Left renal cortex interstitium (tissue), 4 donors: ENCODE measurements at regions not wholly inside any gene's neighbourhood (a gene's known extent, or its start where the extent isn't known, plus 50 kb on each side); places are given as distances from the start of the nearest gene placed in this dataset.
A peak's percentile ranks its signal among the peaks of the same experiment; 100 is the strongest.
"Not testable (repeated sequence)": the region's sequence is repeated elsewhere in the genome, so short reads cannot be mapped to it uniquely, and the experiment has no call there.

Experiments used
- DNase-seq, 4 donors: peaks; one replicate each; pipeline ENCODE4 v3.0.0-alpha.2; 2013; ENCODE audit warnings: low read depth in 4 of 4, low spot score in 2 of 4, missing footprints in 1 of 4

DNA sequence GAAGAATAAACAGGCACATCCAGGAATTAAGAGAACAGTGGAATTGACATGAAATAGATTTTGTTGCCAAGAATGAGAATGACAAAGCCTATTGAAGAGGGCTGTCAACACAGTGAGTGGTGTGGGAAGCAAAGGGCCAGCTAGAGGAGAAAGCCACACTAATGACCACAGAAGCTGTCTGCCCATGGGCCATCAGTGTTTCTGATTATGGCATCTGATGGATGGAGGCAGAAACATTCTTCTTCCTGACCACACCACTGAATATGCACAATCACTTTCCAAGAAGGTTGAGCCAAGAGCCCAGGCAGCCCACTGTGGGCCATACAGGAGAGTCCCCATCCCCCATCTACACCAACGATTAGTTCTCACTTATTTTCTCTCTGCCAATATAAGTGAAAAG, 146.0 kb upstream of the SH3BP4 start:
- no peak for DNase-seq

DNA sequence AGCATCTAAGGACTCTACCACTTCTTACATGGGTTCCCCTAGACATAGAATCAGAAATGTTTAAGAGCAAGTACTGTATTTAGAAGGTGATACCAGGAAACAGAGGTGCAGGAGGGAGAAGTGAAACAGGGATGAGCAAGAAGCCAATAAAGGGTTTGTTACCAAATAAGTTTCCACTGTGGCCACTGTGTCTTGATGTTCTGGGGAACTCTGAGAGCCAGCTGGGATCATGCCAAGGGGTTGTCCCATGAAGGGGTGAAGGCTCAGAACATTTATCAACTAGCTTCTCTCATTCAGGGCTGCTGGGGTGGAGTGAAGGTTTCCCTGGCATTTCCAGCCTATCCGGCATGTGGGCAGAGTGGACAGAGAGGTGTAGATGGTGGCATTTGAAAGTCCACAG, 147.1 kb upstream of the SH3BP4 start:
- no peak for DNase-seq

DNA sequence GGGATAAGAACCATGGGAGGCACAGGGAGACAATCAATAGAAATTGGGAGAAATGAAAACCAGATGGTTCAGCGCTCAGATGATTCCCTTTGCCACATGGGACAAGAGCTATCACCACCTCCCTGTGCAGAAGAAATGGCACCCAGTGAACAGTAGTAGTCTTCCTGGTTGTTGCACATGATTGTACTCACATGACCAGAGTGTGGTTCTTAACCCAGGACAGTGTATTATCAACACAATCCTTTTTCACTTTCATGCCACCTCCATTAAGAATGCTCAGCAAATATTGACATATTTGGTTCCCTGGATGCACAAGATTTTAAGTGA, 149.0 kb upstream of the SH3BP4 start:
- no peak for DNase-seq

DNA sequence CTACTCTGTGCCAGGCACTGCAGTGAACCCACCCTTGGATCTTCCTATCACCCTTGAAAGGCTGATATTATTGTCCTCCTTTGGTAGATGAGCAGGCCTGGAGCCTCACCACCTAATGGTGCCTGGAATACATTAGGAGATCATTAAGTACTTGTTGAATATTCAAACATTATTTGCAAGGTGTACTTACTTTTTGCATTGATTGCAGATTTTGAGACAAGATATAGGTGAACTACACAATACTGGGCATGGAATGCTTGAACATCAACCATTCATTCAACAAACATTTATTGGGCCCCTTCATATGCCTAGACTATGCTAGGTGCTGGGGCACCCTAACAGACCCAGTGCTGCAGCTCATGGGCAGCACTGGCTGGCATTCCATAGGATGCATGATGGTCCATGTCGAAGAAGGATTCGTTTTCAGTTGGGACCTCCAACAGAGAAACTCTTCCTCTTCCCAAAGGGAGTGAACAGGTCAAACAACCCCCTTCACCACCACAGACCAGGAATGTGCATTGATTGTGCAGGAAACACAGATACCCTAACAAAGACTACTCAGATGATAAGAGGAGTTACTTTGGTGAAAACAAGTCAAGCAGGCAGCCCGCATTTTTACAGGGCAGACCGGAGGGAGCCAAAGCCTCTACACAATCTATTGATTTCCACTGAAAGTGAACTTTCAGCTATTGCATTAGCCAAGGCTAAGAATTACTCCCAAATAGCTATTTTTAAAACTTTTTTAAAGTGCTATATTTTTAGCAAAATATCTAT, 149.6 kb upstream of the SH3BP4 start:
- DNase-seq: no peak

DNA sequence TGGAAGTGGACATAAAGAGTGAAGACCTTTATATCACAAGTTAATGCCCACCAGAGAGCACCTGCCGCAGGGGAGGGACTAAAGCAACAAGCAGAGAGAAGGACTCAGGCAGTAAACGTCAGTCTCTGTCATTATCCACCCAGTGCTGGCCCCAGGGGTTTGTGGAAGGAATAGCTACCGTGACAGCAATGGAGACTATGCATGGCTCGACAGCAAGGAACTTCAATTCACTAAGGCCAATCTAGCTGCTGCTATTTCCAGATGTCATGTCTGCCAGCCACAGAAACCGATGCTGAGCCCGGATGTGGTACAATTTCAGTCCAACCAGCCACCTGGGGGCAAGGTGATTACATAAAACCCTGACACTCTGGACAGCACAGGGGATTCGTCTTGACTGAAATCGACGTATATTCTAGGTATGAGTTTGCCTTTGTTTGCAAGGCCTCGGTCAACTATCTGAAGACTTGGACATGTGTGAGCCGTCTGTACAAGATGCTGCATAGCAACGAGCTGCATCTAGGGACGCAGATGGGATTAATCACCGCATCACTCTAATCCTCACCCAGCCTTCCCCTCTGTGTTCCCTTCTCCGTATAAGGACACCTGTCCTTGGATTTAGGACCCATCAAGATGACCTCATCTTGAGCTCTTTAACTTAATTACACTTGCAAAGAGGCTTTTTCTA, 154.1 kb upstream of the SH3BP4 start:
- no peak for DNase-seq

DNA sequence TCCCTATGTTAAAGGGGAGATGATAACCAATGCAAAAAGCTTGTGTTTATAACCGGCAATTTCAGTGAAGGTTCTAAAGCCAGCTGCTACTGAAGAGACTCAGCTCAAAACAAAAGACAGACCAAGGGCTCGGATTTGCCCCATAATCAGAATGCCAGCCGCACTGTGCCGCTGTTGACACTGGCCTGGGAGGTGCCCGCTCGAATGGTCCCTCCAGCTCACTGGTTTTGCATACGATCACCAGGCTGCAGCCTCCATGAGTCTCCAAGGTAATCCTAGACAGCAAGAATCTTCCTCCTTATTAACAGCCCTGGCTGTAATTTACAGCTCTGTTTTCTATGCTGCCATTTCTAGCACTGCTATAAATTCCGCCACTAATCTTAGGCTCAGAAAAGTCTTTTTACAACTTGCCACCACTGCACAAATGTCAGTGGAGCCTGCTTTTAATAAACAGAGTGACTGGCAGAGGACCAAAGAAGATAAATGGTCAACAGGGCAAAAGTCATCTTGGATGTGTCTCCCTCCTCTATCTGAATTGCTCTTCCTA, 155.7 kb upstream of the SH3BP4 start:
- DNase-seq: peak in 3 of 4 donors; percentile 39 to 54 (median 53)

DNA sequence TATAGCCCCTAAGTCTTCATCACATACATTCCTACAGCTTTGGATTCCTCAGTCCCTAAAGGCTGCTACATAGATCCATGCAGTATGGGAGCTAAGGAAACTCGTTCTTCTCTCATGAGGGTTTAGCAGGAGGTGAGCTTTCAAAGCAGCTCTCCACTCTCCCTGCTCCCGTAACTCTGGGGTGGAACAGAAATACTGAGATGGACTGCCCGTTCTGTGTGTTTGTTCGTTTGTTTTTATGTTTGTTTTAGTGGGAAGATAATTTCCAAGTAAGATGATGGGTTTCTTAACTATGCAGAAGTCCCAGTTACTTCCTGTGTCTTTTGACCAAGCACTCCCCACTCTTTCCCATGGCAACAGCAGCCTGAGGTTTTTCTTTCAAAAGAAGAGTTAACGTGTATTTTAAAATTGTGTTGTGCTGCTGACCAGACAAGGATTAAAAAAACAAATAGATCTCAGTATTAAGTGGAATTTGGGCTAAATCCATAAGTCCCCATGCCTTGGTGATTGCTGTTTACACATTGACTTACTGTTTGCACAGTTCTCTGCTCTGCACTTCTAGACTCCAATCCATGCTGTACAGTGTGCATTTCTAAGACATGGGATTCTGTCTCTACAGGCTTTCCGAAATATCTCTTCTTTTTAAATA, 156.4 kb upstream of the SH3BP4 start:
- peak in 1 of 4 donors; percentile 19 for DNase-seq

DNA sequence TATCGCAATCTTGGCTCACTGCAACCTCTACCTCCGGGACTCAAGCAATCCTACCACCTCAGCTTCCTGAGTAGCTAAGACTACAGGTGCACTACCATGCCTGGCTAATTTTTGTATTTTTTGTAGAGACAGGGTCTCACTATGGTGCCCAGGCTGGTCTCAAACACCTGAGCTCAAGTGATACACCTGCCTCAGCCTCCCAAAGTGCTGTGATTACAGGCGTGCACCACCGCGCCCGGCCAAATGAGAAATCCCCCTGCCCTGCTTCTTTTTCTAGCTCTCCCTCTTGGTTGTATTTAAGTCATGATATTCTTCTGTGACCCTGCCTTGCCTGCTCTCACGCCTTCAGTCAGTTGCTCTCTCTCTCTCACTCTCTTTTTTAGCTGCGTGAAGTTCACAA, 157.0 kb upstream of the SH3BP4 start:
- no peak for DNase-seq

DNA sequence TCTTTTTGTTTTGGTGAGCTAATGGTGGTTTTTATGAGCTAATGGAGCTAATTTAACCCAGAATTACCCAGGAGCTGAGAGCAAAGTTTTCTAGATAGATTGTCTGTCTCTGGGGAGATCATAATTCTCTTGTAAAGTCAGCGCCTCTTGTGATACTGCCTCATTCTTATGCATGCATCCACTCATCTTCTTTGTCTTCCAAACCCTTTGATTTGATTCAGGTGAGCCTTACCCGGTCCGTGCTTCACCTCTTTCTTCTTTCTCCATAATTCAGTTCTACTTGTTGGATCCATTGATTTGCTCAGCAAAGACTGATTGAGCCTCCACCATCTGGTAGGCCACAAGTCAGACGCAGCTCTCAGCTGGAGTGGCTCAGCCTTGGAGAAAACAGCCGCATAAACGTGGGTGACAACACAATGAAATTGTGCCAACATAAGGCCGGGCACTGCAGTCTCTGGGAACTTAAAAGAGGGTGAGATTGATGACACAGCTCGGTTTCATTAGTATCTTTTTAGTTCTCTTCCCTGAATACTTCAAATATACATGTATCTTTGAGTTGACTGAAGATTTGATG, 158.5 kb upstream of the SH3BP4 start:
- DNase-seq: no peak

DNA sequence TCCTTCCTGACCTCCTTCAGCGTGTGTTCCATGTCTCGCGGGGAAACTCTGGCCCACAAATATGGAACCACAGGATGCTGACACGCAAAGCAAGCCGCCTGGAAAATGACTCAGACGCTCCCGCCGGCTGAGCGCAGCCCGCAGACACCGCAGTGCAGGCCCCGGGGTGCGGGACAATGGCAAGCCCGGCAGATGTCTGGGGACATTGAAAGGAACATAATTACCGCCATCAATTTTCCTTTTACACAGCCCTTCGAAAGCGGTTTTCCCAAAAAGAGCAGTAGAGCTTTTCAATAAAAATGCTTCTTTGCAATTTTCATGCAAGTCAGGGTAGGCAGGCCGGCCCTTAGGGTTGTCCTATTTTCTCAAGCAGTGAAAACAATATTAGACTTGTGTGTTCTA, 159.2 kb upstream of the SH3BP4 start:
- DNase-seq: no peak

DNA sequence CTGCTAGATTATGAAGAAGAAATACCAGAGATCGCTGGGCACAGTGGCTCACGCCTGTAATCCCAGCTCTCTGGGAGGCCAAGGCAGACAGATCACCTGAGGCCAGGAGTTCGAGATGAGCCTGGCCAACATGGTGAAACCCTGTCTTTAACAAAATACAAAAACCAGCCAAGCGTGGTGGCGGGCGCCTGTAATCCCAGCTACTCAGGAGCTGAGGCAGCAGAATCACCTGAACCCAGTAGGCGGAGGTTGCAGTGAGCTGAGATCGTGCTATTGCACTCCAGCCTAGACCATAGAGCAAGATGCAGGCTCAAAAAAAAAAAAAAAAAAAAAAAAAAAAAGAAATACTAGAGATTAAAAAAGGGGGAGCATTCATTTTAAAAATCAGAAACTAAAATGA, 159.7 kb upstream of the SH3BP4 start:
- DNase-seq: not testable (repeated sequence)

DNA sequence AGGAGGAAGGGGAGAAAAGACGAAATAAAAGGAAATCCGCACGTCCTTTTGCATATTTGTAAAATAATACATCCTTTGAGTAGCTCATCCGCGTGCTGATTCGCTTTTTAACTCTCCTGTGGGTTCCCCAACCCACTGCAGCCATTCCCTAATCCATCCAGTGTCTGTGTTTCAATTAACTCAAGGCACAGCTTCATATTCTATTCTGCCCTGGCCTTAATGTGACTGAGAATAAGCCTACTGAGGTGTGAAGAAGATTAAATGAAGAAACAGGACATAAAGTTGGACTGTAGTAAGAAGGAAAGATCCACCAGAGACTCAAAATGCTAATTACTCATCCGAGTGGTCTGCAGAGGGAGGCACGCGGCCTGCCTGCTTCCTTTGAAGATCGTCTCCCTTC, 161.4 kb upstream of the SH3BP4 start:
- DNase-seq: no peak

DNA sequence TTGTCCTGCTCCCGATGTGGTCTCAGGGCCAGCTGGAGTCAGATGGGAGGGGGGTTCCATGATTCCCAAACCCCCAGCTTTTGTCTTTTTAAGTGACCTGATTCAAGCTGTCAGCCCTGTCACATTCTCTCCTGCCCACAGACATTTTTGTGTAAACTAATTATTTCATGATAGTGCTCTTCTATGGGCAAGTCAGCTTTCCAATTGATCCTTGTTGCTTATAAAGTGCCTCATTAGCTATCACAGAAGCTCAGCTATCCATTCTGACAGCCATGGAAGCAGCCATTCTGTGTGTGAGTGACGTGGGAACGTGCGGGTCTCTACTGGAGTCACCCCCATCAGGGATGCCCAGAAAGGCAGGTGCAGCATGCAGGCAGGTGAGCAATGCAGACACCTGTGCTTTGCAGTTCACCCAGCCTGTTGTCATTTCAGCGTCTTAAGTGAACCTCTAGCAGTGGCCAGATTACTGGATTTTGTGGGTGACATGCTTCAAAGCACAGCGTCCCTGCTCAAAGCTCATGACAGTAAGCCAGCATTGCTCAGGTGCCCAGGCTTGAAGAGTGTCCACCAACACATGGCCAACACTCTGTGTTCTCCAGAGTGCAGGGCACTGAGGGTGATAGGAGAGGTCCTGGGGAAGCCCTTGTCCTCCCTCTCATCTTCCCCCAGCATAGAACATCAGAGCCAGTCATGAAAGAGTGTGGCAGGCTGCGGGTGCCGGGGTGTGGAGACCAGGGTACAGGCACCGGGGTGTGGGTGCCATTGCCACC, 162.1 kb upstream of the SH3BP4 start:
- no peak for DNase-seq

DNA sequence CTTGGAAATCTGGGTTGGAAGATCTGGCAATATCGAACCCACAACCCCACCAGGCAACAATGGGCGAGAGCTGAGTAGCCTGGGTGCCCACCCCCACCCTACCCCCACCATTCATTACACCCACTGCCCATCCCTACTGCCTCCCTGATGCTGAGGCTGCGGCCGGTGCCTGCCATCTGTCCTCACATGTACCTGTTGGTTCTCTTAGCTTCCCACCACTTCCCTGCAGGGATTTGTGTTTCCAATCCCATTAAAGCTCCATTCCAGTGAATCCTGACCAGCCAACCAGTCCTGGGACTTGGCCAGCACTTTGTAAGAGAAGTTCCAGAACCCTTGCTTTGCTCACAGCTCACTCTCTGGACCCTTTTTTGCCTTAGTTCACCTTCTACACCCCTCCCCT, 163.0 kb upstream of the SH3BP4 start:
- no peak for DNase-seq

DNA sequence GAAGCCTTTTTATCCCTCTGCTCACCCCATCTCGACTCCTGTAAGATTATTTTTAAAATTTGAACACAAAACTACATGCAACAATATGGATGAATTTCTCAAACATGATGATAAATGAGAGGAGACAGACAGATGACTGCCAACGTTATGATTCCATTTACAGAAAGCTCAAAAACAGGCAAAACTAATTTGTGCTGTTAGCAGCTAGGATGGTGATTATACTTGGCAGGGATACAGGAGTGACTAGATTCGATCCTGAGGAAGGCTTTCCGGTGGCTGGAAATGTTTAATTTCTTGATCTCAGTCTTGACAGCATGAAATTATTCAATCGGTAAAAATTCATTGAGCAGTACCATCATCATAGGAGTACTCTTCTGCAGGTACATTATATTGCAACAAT, 163.4 kb upstream of the SH3BP4 start:
- no peak for DNase-seq

DNA sequence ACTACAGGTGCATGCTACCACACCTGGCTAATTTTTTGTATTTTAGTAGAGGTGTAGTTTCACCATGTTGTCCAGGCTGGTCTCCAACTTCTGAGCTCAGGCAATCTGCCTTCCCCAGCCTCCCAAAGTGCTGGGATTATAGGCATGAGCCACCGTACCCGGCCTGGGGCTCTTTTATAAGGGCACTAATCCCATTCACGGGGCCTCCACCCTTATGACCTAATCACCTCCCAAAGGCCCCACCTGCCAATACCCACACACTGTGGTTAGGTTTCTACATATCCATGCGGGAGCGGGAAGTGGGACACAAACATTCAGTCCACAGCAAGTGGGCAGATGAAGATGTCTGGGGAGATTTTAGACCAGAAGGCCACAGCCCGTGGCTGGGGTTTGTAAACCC, 164.7 kb upstream of the SH3BP4 start:
- DNase-seq: no peak

DNA sequence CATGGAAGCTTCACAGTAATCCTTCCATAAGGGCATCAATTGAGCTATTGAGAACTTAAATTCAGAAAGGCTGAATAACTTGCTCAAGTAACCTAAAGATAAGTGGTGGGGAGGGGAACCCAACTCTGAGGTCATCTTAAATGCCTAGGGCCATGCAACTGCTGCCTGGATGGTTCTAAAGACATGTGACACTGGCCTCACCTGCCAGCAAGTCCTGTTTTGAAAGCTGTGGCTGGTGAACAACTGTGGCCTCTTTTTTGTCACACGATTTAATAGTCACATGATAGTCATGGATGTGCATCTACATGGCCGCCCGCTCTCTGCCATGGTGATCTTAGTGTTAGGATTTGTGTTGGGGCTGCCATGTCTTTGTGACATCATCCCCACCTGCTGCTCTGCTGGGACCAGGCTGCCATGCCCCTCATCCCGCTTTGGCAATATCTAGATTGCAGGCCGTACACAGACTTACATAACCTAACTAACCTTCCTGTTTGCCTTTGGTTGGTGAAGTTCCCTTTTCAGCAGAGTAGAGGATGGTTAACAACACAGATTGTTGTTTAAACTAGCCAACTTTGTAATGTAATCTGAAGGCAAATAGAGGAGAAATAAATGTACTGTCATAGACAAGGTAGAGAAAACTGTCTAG, 177.9 kb upstream of the SH3BP4 start:
- DNase-seq: no peak

DNA sequence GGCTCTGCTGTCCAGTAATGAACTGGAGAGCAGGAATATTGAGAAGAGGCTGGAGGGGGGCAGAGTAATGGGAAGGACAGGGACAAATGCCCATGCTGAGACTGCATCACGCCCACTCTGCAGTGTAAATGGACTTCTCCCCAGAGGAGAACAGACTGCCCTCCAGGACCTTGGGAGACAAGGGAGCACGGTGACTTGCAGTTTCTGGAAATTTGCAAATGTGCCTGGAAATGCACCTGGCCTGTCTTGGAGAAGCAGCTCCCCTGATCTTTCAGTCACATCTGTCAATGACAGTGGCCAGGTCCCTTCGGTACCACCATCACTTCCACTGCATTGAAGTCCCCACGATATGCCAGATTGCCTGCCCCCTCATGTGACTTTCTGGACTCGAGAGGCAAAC, 178.7 kb upstream of the SH3BP4 start:
- no peak for DNase-seq

DNA sequence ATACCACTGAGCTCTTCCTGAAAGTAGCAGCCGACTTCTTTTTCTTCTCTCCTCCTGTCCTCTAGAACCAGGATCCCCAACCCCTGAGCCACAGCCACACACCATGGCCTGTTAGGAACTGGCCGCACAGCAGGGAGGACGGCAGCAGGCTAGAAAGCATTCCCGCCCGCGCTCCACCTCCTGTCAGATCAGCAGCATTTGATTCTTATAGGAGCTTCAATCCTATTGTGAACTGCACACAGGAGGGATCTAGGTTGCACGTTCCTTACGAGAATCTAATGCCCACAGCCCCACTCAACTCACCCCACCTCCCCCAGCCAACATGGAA, 179.1 kb upstream of the SH3BP4 start:
- DNase-seq: no peak

DNA sequence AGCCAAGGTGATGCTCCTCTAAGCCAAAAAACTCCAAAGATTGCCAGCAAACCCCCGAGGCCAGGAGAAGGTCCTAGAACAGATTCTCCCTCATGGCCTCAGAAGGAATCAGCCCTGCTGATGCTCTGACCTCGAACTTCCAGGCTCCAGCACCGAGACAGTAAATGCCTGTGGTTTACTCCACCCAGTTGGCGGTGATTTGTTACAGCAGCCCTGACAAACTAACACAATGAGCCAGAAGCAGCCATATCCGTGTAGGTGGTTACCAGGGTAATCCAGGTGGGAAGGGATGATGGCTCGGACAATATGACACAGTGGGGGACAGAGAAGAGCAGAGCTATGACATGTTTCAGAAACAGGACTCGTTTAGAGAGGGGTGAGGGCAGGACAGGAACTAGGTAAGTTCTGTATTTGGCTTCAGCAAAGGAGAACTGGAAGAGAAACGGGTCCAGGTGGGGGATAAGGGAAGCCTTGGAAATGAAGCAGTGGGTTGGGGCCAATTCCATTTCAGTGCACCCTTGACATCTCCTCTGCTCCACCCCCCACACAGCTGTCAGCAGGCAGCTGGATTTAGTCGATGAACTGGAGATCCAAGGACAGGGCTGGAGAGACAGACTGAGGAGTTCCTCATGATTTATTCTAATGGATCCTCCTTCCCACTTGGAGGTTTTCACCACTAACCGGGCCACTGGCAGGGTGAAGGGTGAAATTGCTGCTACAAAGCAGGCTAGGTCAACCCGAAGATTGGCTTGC, 179.7 kb upstream of the SH3BP4 start:
- no peak for DNase-seq
